HG02981 (cell line): ENCODE measurements at regions not wholly inside any gene's neighbourhood (a gene's known extent, or its start where the extent isn't known, plus 50 kb on each side); places are given as distances from the start of the nearest gene placed in this dataset.
"Not testable (repeated sequence)": the region's sequence is repeated elsewhere in the genome, so short reads cannot be mapped to it uniquely, and the experiment has no call there.

ENCODE experiments used
- ATAC-seq: cut with Tn5 transposase; IDR thresholded peaks from one replicate; pipeline ENCODE4 v1.9.1; 2021; ENCODE audit warnings: mild to moderate bottlenecking, moderate library complexity; ENCODE audit not compliant: unreplicated experiment

DNA sequence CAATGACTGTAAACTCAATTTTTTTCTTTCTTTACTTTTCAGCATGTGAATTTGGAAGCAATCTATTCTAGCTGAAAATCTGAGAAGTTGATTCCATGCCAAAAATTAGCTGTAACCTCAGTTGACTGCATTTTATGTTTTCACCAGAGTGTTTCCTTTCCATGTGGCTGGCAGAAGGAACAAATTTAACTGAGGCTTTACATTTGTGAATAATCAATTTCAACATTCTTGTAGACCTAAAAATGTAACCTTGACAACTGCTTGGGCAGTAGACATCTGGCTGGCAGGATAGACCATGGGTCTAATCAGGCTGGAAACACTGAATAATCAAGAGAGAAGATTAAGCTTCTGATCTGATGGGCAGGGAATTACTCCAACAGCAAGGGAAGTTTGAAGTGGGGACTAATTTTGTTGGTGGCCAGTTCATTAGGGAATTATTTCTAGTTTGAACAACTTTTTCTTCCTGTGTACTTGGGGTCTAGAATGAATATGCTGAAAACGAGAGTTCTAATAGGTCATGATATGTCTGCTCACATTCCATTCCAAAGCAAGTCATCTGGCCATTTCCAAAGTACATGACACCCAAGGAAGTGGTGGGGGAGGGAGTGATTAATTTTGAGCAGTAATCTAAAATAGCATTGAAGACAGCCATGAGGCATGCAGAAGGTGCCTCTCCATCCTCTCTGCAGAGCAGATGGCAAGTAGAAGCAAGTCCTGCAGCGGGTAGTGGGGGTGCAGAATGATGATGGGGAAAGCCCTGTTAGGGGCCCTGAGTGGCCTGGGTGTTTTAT lies 68.2 kb downstream of the ATP23 start:
- ATAC-seq = no peak

DNA sequence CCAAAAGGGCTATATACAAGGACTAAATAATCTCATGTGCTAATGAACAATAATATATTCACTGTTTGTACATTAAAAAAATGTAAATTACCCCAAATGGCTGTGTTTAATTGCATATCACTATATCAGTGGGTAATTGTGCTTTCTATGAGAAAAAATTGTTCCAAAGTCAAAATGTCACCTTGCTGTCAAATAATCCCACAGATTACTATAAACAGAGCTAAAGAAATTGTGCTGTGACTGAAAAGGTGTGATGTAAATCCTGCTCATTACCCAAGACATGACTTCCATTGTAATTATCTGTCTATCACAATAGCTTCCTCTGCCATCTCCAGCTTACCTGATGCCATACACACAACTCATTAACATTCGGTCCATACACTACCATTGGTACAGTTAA lies 70.3 kb downstream of the ATP23 start:
- ATAC-seq = no peak

DNA sequence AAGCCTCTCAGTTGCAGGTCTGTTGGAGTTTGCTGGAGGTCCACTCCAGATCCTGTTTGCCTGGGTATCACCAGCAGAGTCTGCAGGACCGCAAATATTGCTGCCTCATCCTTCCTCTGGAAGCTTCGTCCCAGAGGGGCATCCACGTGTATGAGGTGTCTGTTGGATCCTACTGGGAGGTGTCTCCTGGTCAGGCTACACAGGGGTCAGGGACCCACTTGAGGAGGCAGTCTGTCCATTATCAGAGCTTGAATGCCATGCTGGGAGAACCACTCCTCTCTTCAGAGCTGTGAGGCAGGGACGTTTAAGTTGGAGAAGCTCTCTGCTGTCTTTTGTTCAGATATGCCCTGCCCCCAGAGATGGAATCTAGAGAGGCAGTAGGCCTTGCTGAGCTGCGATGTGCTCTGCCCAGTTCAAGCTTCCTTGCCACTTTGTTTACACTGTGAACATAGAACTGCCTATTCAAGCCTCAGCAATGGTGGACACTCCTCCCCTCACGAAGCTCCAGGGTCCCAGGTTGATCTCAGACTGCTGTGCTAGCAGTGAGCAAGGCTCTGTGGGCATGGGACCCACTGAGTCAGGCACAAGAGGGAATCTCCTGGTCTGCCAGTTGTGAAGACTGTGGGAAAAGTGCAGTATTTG lies 81.1 kb downstream of the ATP23 start:
- not testable (repeated sequence) for ATAC-seq

DNA sequence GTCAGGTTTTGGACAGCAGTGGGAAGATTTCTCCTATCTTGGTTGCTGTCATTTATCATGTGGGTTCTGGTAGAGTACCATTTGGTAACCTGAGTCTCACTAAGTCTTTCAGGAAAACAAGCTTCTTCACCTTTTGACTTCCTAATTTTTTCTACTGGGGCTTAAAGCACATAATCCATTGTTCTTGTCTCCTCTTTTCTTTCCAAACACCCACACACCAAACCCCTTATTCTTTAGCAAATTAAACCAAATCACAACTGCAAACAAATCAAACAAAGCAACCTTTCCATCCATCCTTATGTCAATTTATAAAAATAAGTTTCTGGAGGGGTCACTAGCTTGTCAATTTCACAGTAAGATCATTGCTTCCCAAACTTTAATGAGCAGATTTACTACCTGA lies 84.1 kb downstream of the ATP23 start:
- ATAC-seq = no peak

DNA sequence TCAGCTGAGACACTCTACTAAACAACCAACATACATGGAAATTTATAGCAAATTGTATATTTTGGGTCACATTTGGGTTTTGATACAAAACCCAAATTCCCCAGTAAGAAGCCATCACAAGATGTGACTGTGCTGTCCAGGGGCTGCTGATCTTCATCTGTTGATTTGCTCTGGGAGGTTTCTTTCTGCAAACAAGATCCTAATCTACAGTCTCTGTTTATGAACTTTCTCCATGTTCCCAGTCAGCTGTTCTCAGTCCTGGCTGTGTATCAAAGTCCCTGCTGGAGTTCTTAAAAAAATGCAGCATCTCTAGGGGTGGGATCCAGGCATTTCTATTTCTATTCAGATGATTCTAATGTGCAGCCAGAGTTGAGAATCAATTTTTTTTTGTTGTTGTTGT lies 85.1 kb downstream of the ATP23 start:
- no peak for ATAC-seq

DNA sequence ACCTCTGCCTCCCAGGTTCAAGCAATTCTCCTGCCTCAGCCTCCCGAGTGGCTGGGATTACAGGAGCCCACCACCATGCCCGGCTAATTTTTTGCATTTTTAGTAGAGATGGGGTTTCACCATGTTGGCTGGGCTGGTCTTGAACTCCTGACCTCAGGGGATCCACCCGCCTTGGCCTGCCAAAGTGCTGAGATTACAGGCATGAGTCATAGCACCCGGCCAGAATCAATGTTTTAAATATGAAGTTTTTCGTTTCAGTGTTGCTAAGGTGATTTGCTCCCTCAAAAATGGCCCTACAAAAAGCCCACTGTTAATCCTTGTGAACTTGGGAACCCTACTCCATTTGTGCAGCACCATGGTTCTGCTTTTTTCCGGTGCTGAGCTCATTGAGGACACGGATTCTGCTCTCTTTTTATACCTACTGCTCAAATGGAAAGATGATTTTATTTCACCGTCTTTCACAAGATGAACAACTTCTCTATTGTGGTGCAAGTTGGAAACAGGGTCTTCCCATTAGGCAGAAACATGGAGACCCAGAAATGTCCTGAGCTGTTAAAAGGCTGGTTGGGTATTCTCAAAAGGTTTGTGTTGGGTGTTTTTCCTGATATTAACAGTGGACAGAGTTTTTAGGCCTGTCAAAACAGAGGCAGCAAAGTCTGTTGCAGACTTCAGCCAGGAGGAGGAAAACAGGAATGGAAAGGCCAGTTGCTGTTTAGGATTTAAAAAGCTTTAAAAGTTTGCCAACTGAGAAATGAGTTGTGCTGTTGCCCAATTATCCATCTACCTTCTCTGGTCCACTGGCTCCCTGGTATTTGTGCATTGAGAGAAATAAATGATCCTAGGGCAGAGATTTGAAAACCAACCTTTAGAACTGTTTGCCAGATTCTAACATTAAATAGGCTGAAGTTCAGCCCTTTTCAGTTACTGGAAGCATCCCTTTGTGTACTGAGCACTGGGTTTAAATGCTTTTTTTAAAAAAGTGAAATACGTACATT lies 85.8 kb downstream of the ATP23 start:
- ATAC-seq = no peak

DNA sequence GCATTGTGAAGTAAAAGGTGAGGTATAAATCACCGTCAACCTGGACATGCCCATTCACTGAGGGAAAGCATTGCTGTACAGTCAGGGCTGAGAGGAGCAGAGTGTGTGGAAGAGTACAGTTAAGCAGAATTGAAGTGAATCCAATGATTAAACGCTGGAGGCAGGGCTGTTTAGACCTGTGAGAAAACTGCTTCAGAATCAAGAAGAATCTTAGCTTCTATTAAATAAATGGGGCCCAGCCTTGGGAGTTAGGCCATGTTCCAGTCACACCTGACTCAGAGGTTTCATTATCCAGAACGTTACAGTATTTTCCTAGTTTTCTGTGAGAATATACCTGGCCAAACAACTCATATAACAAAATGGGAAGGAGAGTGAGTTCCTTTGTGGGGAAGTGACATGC lies 86.9 kb downstream of the ATP23 start:
- ATAC-seq = no peak

DNA sequence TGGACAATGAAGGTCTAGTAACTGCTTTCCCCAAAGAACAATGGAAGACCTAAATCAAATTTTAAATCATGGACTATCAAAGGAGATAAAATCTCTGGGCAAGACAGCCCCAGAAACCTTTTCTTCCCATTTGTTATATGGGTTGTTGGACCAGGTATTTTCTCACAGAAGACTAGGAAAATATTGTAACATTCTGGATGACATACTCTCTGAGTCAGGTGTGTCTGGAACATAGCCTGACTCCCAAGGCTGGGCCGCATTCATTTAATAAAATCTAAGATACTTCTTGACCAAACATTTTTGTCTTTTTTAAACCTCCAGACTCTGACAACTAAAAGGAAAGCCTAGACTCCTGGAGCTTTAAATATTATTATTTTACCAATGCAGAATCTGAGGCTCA lies 87.9 kb downstream of the ATP23 start:
- no peak for ATAC-seq

DNA sequence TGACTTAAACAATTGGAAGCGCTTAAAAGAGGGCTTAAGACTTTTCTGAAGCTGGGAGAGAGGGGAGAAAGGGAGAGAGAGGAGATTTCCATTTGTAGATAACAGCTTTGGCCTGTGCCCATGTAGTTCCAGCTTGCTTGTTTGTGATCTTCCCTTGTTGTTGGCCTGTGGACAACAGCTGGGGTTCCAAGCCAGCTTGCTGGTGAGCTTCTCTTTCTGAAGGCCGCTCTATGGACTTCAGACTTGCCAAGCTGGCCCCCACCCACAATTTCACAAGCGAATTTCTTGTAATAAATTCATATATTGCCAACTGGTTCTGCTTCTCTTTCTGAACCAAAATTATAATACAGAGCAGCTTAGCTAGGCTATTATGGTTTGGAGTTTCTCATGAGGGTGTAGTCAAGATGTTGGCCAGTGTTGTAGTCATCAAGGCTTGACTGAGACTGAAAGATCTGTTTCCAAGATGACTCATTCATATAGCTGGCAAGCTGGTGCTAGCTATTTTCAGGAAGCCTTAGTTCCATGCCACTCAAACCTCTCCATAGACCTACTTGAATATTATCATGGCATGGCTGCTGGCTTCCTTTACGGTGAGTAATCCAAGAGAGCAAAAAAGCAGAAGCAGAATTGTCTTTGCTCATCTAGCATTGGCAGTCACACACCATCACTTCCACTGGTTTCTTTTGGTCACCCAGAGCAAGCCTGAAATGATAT lies 89.4 kb downstream of the ATP23 start:
- ATAC-seq = no peak

DNA sequence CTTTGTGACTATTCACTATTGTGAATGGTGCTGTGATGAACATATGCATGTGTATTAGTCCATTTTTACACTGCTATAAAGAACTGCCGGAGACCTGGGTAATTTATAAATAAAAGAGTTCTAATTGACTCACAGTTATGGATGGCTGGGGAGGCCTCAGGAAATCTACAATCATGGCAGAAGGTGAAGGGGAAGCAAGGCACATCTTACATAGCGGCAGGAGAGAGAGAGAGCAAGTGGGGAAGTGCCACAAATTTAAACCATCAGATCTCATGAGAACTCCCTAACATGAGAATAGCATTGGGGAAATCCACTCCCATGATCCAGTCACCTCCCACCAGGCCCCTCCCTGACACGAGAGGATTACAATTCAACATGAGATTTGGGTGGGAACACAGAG lies 90.8 kb downstream of the ATP23 start:
- no peak for ATAC-seq

DNA sequence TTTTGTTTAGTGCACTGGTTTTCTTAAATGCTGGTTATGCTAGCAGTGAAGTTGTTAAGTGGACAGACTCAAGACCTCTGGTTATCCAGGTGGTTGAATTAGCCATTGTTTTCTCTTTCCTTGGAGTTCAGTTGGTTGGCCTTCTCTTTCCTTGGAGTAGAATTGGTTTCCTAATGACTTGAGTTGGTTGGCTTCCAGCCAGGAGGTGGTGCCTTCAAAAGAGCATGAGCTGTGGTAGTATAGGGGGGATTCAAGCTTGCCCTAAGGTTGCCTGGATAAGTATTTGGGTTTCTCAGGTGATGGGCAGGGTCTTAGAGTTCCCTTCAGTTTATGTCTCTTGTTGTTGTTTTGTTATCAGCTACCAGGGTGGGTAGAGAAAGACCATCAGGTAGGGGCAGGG lies 92.5 kb downstream of the ATP23 start:
- no peak for ATAC-seq

DNA sequence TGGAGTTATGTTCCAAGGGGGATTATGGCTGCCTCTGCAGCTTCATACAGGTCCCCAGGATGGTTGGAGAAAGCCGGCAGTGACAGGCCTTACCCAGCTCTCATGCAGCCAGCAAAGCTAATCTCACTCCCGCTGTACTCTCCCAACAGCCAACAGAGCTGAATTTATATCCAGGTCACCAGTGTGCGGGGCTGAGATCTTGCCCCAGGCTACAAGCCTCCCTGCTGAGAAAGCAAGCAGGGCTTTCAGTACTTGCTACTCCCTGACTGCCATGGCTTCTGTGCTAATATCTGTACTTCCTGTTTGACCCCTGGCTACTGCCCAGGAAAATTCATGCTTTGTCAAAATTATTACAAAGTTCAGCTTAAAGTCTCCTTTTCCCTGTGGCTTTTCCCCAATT lies 92.9 kb downstream of the ATP23 start:
- ATAC-seq = no peak

DNA sequence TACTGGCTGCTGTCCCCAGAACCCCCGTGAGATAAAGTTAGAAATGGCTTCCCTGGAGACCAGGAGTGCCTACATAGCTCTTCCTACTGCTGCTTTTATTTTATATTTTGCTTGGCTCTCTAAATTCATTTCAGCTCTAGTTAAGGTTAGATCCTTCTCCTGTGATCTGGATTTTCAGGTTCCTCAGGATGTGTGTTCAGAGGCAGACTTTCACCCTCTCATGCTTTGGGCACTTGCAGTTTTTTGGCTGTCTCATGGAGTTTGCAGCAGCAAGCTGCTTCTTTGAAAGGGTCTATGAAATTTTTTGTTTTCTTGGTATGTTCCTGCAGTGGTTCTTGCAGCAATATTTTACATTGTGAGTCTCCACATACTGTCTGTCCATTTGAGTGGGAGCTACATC lies 93.3 kb downstream of the ATP23 start:
- no peak for ATAC-seq

DNA sequence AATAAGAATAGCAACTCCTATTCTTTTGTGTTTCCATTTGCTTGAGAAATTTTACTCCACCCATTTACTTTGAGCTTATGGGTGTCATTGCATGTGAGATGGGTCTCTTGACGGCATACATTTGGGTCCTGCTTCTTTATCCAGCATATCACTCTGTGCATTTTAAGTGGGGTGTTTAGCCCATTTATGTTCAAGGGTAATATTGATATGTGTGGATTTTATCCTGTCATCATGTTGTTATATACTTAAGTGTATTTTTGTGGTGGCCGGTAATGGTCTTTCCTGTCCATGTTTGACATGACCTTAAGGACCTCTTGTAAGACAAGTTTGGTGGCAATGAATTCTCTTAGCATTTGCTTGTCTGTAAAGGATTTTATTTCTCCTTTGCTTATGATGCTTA lies 100.1 kb downstream of the ATP23 start:
- ATAC-seq = no peak

DNA sequence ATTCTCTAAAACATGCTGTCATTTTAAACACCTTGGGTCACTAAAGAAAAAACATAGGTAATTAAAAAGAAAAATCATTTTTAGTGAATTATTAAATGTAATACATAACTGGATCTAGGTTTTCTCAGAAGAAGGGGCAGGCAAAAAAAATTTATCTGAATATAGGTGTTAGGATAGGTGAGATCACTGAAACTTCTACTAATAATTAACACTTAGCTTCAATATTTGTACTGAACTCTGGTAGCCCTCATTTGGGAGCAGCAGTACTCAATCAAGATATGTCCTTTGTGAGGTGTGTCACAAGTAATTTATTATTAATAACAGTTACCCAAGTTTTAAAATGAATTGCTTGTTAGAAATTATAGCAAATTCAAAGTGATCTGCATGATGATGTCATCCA lies 103.6 kb downstream of the ATP23 start:
- ATAC-seq = no peak

DNA sequence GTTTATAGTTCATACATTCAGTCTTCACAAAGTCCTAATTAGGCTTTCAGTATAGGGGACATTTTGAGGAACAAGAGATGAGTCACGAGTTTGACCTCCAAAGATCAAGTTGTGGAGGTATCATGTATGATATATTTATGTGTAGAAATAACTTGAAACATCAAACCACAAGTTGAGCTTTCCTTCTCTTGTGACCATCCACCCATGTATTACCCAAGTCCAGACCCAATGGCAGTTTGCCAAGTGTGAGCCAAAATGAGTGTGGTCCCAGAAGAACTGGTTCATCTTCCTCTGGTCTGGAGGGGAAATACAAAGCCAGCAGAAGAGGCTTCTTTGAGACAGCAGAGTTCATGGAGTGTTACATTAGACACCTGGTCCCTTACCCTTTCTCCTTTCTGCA lies 104.9 kb downstream of the ATP23 start:
- ATAC-seq = no peak

DNA sequence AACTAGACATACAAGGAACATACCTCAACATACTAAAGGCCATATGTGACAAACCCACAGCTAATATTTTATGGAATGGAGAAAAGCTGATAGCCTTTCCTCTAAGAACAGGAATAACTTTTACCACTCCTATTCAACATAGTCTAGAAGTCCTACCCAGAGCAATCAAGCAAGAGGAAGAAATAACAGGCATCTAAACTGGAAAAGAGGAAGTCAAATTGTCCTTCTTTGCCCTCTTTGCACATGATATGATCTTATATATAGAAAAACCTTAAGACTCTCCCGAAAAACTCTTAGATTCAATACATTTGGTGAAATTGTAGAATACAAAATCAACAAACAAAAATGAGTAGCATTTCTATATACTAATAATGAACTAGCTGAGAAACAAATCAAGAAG lies 110.0 kb downstream of the ATP23 start:
- ATAC-seq = no peak

DNA sequence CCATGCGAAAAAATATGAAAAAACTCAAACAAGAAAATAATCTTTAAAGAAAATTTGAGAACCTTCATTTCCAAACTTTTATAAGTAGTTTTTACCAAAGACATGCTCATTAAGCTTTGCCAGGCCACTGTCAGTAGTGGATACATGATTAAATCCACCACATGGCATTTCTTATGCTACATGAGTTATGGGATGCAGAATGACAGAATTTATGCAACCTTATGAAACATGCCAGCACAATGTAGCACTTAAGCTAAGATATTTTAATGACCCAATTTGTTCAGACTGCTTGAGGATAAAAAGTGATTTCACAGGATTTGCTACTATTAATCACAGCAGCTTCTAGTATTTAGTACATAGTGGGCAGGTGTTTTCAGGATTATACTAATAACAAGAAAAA lies 123.3 kb downstream of the ATP23 start:
- ATAC-seq = no peak

DNA sequence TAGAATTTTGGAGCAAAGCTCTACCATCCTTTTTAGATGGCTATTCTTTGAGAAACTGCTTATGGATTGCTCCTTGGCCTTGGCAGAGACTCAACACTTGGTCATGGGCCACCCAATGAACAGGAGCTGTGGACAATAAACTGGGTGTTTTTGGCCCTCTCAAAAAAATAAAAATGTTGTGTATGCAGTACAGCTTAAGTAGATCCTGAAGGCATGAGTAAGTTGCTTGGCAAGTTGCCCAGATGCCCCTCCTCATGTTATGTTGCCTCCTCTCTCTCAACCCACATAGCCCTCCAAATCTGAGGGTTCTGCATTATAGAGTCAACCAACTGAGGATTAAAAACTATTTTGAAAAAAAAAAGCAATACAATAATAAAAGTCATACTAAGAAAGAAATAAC lies 124.9 kb downstream of the ATP23 start:
- ATAC-seq = no peak

DNA sequence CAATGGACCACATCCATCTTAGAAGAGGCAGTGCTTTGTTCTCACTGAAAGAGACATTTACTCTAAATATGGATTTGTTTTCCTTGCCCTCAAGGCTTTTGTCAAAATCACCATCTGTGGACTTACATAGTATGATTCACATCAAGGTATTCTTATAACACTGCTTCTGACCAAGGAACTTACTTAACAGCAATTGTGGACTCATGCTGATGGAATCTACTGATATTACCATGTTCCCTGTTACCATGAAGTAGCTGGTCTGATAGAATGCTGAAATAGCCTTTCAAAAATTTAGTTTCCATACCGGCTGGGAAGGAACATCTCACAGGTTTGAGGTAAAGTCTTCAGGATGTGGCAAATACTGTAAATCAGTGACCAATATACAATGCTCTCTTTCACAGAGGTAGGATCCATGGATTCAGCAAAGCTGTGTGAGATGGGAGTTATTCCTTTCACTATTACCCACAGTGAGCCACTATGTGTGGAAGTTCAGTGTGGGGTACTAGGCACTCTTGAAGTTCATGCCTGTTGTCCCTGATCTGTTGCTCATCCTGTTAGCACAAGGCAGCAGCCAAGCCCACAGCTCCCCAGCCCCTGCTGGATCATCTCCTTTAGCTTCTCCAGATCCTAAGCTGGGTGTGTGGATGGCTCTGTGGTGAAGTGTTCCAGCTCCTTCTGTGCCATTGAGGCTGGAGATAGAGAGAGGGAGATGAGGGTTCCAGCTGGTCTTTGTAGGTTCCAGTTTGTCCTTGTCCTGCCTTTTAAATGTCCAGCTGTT lies 126.4 kb downstream of the ATP23 start:
- ATAC-seq = no peak
